ENCODE measurements at regions not wholly inside any gene's neighbourhood (a gene's known extent, or its start where the extent isn't known, plus 50 kb on each side); places are given as distances from the start of the nearest gene placed in this dataset.

DNA sequence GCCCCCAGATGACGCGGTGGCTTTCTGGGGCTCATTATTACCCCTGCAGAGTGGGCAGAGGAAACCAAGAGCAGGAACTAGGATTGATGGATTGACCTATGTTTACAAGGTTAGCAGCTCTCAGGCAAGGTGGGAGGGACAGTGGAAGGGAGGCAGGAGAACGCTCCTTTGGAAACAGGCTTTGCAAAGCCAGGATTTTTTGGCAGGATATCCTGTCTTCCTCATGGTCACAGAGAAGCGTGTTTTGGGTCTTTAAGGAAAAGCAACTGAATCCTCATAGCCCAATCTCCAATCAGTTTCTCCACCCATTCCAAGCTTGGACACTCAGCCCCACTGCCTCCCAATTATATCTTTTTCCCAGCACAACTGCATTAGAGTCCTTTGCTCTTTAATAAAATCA, 105.6 kb upstream of the SOD1 start:
- no peak overlapping the region for H3K4me3 ChIP-seq (ENCODE audit: low read depth, low read length)
- DNase-seq (ENCODE audit: low read depth) = no peak
- TF ChIP-seq, protein P1, sequence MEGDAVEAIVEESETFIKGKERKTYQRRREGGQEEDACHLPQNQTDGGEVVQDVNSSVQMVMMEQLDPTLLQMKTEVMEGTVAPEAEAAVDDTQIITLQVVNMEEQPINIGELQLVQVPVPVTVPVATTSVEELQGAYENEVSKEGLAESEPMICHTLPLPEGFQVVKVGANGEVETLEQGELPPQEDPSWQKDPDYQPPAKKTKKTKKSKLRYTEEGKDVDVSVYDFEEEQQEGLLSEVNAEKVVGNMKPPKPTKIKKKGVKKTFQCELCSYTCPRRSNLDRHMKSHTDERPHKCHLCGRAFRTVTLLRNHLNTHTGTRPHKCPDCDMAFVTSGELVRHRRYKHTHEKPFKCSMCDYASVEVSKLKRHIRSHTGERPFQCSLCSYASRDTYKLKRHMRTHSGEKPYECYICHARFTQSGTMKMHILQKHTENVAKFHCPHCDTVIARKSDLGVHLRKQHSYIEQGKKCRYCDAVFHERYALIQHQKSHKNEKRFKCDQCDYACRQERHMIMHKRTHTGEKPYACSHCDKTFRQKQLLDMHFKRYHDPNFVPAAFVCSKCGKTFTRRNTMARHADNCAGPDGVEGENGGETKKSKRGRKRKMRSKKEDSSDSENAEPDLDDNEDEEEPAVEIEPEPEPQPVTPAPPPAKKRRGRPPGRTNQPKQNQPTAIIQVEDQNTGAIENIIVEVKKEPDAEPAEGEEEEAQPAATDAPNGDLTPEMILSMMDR (IDR thresholded peaks at IDR 0.05; ENCODE audit: insufficient read depth, low read depth, low read length, missing control alignments) = no peak

DNA sequence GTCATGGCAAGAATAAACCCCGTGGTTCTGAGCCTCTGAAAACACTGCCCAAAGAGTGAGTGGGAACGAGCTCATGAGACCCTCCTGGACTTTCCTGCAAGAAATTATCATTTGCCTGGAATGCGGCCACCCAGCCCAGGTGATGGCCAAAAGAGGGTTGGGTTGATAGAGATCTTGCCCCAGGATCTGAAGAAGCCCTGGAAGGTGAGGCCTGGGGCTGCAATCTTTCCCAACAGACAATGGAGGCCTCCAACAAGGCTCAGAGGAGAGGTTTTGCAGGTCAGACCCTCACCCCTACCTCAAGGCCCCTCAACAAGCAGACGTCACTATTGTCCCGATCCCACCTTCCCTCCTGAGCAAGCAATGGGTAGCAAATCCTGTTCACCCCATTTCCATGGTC, 106.0 kb upstream of the SOD1 start:
- H3K4me3 ChIP-seq (ENCODE audit: low read depth, low read length) = no peak overlapping the region
- TF ChIP-seq, protein P1 (IDR thresholded peaks at IDR 0.05; ENCODE audit: insufficient read depth, low read depth, low read length, missing control alignments) = no peak
- no peak for DNase-seq (ENCODE audit: low read depth)

DNA sequence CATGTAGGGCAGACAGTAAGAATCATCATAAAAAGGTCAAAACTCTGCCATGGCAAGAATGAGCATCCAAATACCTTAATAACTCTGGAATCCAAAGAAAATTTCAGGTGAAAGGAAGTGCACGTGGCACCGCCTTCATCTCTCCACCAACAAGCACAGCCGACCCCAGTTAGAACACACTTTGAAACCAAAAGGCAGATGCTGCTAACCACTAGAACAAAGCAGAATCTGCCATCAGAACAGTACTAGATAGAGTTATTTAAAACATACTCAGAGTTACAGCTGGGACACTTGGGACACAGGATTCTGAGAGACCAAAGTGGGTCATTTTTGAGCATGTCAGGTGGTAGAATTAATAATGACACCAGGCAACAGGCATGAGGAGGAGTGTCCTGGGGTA, 106.7 kb upstream of the SOD1 start:
- TF ChIP-seq, protein P1 (IDR thresholded peaks at IDR 0.05; ENCODE audit: insufficient read depth, low read depth, low read length, missing control alignments) = no peak
- H3K4me3 ChIP-seq (ENCODE audit: low read depth, low read length) = no peak overlapping the region
- no peak for DNase-seq (ENCODE audit: low read depth)

DNA sequence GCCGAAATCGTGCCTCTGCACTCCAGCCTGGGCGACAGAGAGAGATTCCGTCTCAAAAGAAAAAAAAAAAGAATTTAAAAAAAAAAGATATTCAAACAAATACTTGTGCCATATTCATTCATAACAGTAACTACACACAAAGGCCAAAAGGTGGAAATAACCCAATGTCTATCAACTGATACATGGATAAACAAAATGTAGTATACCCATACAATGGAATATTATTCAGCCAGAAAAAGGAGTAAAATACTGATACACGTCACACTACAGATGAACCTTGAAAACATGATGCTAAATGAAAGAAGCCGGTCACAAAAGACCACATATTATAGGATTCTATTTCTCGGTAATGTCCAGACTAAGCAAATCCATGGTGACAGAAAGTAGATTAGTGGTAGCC, 109.4 kb upstream of the SOD1 start:
- no peak for DNase-seq (ENCODE audit: low read depth)
- TF ChIP-seq, protein P1 (IDR thresholded peaks at IDR 0.05; ENCODE audit: insufficient read depth, low read depth, low read length, missing control alignments) = no peak
- H3K4me3 ChIP-seq (ENCODE audit: low read depth, low read length) = no peak overlapping the region

DNA sequence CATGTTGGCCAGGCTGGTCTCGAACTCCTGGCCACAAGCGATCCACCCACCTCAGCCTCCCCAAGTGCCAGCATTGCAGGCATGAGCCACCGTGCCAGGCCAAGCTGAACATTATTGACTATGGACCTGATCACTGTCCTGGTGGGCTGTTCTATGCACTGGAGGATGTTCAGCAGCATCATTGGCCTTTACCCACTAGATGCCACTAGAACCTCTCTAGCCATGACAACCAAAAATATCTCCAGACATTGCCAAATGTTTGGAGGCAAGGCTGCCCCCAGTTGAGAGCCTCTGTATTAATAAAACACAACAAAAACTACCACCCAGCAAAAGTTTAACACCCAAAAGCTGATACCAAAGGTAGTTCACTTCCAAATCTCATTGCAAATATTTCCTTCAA, 110.8 kb upstream of the SOD1 start:
- no peak for DNase-seq (ENCODE audit: low read depth)
- TF ChIP-seq, protein P1 (IDR thresholded peaks at IDR 0.05; ENCODE audit: insufficient read depth, low read depth, low read length, missing control alignments) = no peak
- no peak overlapping the region for H3K4me3 ChIP-seq (ENCODE audit: low read depth, low read length)

DNA sequence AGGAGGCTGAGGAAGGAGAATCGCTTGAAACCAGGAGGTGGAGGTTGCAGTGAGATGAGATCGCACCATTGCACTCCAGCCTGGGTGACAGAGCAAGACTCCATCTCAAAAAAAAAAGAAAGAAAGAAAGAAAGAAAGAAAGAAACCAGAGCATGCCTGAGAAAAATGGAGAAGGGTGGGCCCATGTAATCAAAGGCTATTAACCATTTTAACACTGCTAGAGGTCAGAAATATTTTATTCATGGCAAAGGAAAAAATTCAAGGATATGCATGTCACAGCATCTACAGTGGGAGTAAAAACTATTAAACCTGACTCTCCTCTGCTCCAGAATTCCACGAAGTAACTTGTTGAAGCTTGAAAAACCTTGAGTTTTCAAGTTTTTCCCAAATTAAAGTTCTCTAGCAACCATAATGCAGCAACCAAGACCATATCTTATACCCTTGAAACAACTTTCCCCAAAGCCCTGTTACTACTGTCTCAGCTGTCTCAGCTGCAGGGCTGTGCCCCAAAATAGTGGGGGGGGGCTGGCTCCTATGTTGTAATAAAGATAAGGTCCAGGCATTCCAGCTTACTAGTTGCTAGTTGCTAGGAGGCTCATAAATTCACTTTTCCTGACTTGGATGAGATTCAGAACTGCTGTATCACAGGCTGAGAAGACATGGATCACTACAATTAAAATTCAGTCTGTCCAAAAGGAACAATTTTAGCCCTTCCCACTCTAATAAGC, 112.9 kb upstream of the SOD1 start:
- no peak for DNase-seq (ENCODE audit: low read depth)
- TF ChIP-seq, protein P1 (IDR thresholded peaks at IDR 0.05; ENCODE audit: insufficient read depth, low read depth, low read length, missing control alignments) = no peak
- no peak overlapping the region for H3K4me3 ChIP-seq (ENCODE audit: low read depth, low read length)

DNA sequence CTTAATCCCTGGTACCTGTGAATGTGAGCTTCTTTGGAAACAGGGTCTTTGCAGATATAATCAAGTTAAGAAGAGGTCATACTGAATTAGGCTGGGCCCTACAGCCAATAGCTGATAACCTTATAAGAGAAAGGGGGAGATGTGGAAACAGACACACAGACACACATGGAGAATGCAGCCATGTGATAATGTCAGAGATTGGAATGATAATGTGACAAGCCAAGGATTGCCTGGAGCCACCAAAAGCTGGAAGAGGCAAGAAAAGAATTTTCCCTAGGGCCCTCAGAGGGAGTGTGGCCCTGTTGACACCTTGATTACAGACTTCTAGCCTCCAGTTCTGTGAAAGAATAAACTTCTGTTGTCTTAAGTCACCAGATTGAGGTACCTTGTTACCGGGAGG, 114.5 kb upstream of the SOD1 start:
- TF ChIP-seq, protein P1 (IDR thresholded peaks at IDR 0.05; ENCODE audit: insufficient read depth, low read depth, low read length, missing control alignments) = no peak
- DNase-seq (ENCODE audit: low read depth) = no peak
- H3K4me3 ChIP-seq (ENCODE audit: low read depth, low read length) = no peak overlapping the region

Data from GM12865 (cell line).